Adrenal gland (tissue), 5 donors: ENCODE measurements at regions not wholly inside any gene's neighbourhood (a gene's known extent, or its start where the extent isn't known, plus 50 kb on each side); places are given as distances from the start of the nearest gene placed in this dataset.

Source experiments
- CTCF ChIP-seq, 6 experiments: fragments of 450-650 bp in 4 of 6; fragments of 200-600 bp in 2 of 6; sonication (generic) in 1 of 6; IDR thresholded peaks; 1 replicate in 5 of 6; 2 replicates in 1 of 6; pipeline versions ENCODE4 v1.5.1 to v1.8.0; 2016 to 2021; ENCODE audit warnings: antibody characterized with exemption in 6 of 6, mild to moderate bottlenecking in 2 of 6, moderate library complexity in 1 of 6
- POLR2A ChIP-seq, 2 donors: fragments of 450-650 bp; IDR thresholded peaks; one replicate each; pipeline ENCODE4 v1.6.1; 2017; ENCODE audit warnings: antibody characterized with exemption in 2 of 2, mild to moderate bottlenecking in 2 of 2, moderate library complexity in 1 of 2
- donor health status: DM: no; HTN: no; CAD: no.

GRCh38 chr6:14646371-14646770, 528.8 kb downstream of the CD83 start:
- TF ChIP-seq CTCF (IDR thresholded peaks at IDR 0.05), result no peak
- TF ChIP-seq POLR2A (IDR thresholded peaks at IDR 0.05), result no peak
